Psoas muscle (tissue), 7 donors: ENCODE measurements at regions not wholly inside any gene's neighbourhood (a gene's known extent, or its start where the extent isn't known, plus 50 kb on each side); places are given as distances from the start of the nearest gene placed in this dataset.

Experiments used
- ATAC-seq, 4 donors: fragments of 200-7000 bp; cut with Tn5 transposase; one replicate each; pipeline ENCODE4 v1.9.1; 2020; ENCODE audit warnings: moderate library complexity in 3 of 4, mild to moderate bottlenecking in 2 of 4
- DNase-seq, 2 donors: peaks; one replicate each; pipeline ENCODE4 v3.0.0-alpha.2; 2020
- H3K27ac ChIP-seq: fragments of 200-600 bp; one replicate; pipeline ENCODE4 v1.8.0; 2022
- H3K27me3 ChIP-seq, 3 donors: fragments of 200-600 bp in 1 of 3; one replicate each; pipeline versions ENCODE4 v1.6.1 to v1.8.0; 2013 to 2022; ENCODE audit warnings: low read length in 2 of 3, mild to moderate bottlenecking in 2 of 3, moderate library complexity in 1 of 3; ENCODE audit not compliant: insufficient read depth in 3 of 3
- H3K36me3 ChIP-seq, 2 donors: fragments of 200-600 bp in 1 of 2; one replicate each; pipeline versions ENCODE4 v1.6.1 to v1.8.0; 2013 to 2022; ENCODE audit warnings: low read depth in 1 of 2, mild to moderate bottlenecking in 1 of 2, moderate library complexity in 1 of 2; ENCODE audit not compliant: insufficient read depth in 1 of 2
- H3K4me1 ChIP-seq: fragments of 200-600 bp; one replicate; pipeline ENCODE4 v1.8.0; 2022
- H3K4me3 ChIP-seq: fragments of 200-600 bp; one replicate; pipeline ENCODE4 v1.8.0; 2022; ENCODE audit warnings: mild to moderate bottlenecking
- H3K9me3 ChIP-seq: fragments of 200-600 bp; one replicate; pipeline ENCODE4 v1.8.0; 2022
- CTCF ChIP-seq: fragments of 200-600 bp; IDR thresholded peaks from one replicate; pipeline ENCODE4 v1.8.0; 2022; ENCODE audit warnings: antibody characterized with exemption
- WGBS, 3 donors: extraction: QIAGEN DNeasy Blood & Tissue Kit; methylation state at CpG; one replicate each; pipeline versions ENCODE4 v1.1.6 to v1.1.7; 2013; 5-methylcytosine and 5-hydroxymethylcytosine counted together
- intact Hi-C, 2 donors: fragments of 100-400 bp; cut with DNase I; formaldehyde crosslinking; loops; one replicate each; pipeline versions ENCODE4 v1.11.0 to v1.14.2; 2022
- donor health status: healthy with polysubstance abuse.
- donor health status: DM: no; HTN: no; CAD: no; lungs with moderate emphysema.
- donor health status: Bipolar disorder and iron deficiency.
- donor health status: healthy.
- donor health status: DM: yes; HTN: yes; CAD: no.
- donor health status: DM: no; HTN: no; CAD: no.
- donor health status: DM: yes; HTN: yes; CAD: no.

- WGBS, 3 donors = 20 to 25% (median 24%) methylated on average over 8 of the region's 8 CpGs
- H3K4me3 ChIP-seq = no peak overlapping the region
- intact Hi-C loops = no loop called here
- no peaks in the 10 kb centered on the region for H3K4me1 ChIP-seq
- ATAC-seq (peak in 3 of 4 donors; percentile 30 to 80 (median 56)), DNase-seq (peak; percentile 14 to 55)
- H3K27me3 ChIP-seq = no peaks in the 10 kb centered on the region
- no peak for TF ChIP-seq CTCF
- H3K9me3 ChIP-seq = no peaks in the 10 kb centered on the region
- peaks cover 0 to 2% of the 10 kb centered on the region in 2 donors for H3K36me3 ChIP-seq
- no peak overlapping the region for H3K27ac ChIP-seq
These were observed 425.8 kb upstream of the CELF2 start for GRCh38 chr10:10591715-10592341.

GRCh38 chr10:10596256-10596655 lies 421.4 kb upstream of the CELF2 start:
- no peaks in the 10 kb centered on the region for H3K4me1 ChIP-seq
- WGBS, 3 donors = 75 to 93% (median 89%) methylated on average over 2 of the region's 2 CpGs
- intact Hi-C loops = no loop called here

GRCh38 chr10:10598297-10598696 lies 419.4 kb upstream of the CELF2 start:
- DNase-seq = no peak
- Histone ChIP-seq H3K36me3 (peaks cover 0 to 2% of the 10 kb centered on the region in 2 donors), H3K9me3 (no peaks in the 10 kb centered on the region), H3K4me1 (no peaks in the 10 kb centered on the region), H3K27ac (no peak overlapping the region), H3K4me3 (no peak overlapping the region), H3K27me3 (peaks cover 0 to 2% (median 0%) of the 10 kb centered on the region in 3 donors)
- WGBS, 3 donors = 42 to 55% (median 46%) methylated on average over 5 of the region's 5 CpGs
- intact Hi-C loops = no loop called here
- ATAC-seq = no peak
- no peak for TF ChIP-seq CTCF

More at GRCh38 chr10:10596256-10596655, 421.4 kb upstream of the CELF2 start:
- no peak for ATAC-seq
- Histone ChIP-seq H3K9me3 (no peaks in the 10 kb centered on the region), H3K27me3 (peaks cover 0 to 2% (median 0%) of the 10 kb centered on the region in 3 donors), H3K36me3 (peaks cover 0 to 2% of the 10 kb centered on the region in 2 donors), H3K27ac (no peak overlapping the region), H3K4me3 (no peak overlapping the region)
- no peak for DNase-seq
- no peak for TF ChIP-seq CTCF

- Histone ChIP-seq H3K36me3 (no peaks in the 10 kb centered on the region), H3K4me1 (no peaks in the 10 kb centered on the region), H3K27ac (no peak overlapping the region), H3K27me3 (peaks cover 0 to 2% (median 0%) of the 10 kb centered on the region in 3 donors), H3K9me3 (no peaks in the 10 kb centered on the region), H3K4me3 (no peak overlapping the region)
- no peak for TF ChIP-seq CTCF
- DNase-seq = no peak
- intact Hi-C loops = no loop called here
- WGBS, 3 donors = 74 to 83% (median 77%) methylated on average over 5 of the region's 5 CpGs
- no peak for ATAC-seq
These were observed 417.7 kb upstream of the CELF2 start for GRCh38 chr10:10600004-10600403.
